ENCODE measurements at regions not wholly inside any gene's neighbourhood (a gene's known extent, or its start where the extent isn't known, plus 50 kb on each side); places are given as distances from the start of the nearest gene placed in this dataset.

DNA sequence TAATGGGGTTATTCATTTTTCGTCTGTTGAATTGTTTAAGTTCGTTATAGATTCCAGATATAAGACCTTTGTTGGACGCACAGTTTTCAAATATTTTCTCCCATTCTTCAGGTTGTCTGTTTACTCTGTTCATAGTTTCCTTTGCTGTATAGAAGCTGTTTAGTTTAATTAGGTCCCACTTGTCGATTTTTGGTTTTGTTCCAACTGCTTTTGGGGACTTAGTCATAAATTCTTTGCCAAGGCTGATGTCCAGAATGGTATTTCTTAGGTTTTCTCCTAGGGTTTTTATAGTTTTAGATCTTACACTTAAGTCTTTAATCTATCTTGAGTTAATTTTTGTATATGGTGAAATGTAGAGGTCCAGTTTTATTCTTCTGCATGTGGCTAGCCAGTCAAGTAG lies 58.9 kb upstream of the ZNF280D start:
- TF ChIP-seq GTF2I (CRISPR knock-in tag; conservative IDR thresholded peaks at IDR 0.05) (no peak), CTCF (IDR thresholded peaks at IDR 0.05) (no peak), ZBTB21 (CRISPR knock-in tag; IDR thresholded peaks at IDR 0.05; ENCODE audit: borderline replicate concordance) (no peak), ZNF423 (CRISPR knock-in tag; IDR thresholded peaks at IDR 0.05) (no peak), SP1 (CRISPR knock-in tag; conservative IDR thresholded peaks at IDR 0.05) (no peak), GABPB1 (CRISPR knock-in tag; IDR thresholded peaks at IDR 0.05) (no peak)
- TF ChIP-seq, protein P1, sequence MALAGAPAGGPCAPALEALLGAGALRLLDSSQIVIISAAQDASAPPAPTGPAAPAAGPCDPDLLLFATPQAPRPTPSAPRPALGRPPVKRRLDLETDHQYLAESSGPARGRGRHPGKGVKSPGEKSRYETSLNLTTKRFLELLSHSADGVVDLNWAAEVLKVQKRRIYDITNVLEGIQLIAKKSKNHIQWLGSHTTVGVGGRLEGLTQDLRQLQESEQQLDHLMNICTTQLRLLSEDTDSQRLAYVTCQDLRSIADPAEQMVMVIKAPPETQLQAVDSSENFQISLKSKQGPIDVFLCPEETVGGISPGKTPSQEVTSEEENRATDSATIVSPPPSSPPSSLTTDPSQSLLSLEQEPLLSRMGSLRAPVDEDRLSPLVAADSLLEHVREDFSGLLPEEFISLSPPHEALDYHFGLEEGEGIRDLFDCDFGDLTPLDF (CRISPR knock-in tag; IDR thresholded peaks at IDR 0.05) = no peak

Measured in WTC11 (cell line).